HG02938 (cell line): ENCODE measurements at regions not wholly inside any gene's neighbourhood (a gene's known extent, or its start where the extent isn't known, plus 50 kb on each side); places are given as distances from the start of the nearest gene placed in this dataset.
A peak's percentile ranks its signal among the peaks of the same experiment; 100 is the strongest.
"Not testable (repeated sequence)": the region's sequence is repeated elsewhere in the genome, so short reads cannot be mapped to it uniquely, and the experiment has no call there.

ENCODE experiments used
- ATAC-seq: cut with Tn5 transposase; IDR thresholded peaks from one replicate; pipeline ENCODE4 v1.9.1; 2021; ENCODE audit warnings: mild to moderate bottlenecking, moderate library complexity; ENCODE audit not compliant: unreplicated experiment

DNA sequence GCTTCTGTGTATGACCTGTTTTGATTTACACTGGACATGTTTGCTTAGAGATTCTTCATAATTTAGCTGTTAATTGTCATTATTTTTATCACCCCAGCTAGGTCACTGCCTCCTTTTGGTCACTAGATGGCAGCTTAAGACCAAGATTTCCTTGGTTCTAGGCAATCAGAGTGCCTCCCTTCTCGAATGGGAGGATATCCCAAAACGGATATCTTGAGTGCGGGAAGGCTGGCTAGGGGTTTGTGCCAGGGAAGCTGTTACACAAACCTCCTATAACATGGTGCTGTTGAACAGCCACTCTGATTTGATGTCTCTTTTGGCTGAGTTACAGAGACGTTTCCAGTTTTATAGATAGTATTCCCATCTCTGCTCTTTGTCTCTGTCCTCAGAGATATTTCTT lies 283.5 kb downstream of the S1PR1 start:
- ATAC-seq = peak; percentile 93

DNA sequence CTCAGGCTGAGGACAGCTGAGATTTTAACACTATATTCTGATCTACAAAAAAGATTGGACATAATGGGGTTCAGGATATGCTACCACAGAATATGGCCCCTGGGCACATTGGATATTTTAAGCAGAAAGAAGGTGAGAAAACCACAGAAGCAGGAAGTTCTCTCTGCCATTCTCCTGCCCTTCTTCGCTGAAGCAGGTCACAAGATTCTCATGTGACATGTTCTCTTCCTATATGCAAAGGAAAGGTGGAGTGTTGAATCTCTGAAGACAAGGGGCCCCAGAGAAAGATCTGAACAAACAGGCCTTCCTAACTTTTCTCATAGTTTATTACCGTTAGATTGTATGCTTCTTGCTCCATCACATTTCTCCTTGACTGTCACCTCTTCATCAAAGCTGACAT lies 285.7 kb downstream of the S1PR1 start:
- ATAC-seq = no peak

DNA sequence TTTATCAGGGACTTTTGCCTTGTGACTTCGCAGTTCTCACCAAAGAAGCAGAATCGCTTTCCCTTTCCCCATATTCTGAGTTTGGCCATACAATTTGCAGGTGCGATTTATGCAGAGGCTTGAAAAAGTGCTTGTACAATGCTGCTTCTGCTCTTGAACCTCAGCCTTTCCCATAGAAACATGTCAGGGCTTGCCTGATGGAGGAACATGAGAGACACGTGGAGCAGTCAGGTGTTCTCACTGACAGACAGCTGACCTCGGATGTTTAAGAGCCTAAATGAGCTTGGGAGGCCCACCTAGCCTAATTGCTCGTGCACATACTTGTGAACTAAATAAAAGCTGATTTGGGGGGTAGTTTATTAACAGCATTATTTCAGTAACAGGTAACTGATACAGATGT lies 290.0 kb downstream of the S1PR1 start:
- no peak for ATAC-seq

DNA sequence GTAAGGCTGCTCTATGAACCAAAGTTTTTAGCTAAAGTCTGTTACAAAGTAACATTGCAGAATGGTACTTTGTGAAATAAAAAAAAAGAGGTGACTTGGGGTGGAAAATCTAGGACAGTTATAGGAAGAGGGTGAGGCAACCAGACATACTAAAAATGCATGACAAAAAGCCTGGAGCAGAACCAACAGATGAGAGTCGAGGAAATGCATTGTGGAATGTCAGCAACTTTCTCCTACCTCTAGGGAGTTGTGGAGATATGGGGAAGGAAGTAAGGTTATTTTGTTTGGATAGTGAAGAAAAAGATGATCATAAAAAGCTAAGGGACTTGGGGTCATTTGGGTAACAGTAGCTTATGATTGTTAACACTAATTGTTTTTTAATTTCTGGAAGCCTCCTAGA lies 295.6 kb downstream of the S1PR1 start:
- no peak for ATAC-seq

DNA sequence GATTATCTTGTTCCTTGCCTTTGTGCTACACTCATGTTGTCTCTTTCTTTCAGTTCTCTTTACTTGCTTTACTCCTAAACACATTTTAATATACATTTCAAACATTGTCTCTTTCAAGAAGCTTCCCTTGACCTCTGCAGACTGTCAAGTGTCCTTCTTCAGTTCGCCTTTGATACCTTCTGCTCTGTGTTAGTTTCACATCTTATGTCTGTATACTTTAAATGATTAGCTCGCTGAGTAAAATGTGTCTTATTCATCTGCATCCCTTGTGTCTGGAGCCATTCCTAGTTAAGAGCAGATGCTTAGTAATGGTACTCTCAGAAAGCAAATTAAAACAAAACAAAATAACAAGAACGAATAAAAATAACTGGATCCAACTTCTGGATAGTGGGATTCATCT lies 303.3 kb downstream of the S1PR1 start:
- ATAC-seq = peak; percentile 51

DNA sequence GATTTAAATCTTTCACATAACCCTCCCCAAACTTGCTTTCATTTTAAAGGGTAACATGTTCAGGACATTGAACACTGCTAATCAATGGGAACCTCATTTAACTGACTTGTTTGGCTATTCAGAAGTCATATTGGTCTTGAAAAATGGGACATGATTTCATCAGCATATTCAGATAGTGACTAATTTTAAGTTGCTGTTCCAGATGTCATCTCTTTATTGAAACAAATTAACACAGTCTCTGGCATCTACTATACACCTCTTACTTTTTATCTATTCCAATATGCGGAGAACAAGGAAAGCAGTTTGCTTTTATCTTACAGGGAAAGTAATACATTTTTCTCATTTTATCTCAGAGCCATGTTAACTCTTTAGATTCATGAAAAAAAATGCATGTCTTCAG lies 310.1 kb downstream of the S1PR1 start:
- no peak for ATAC-seq

DNA sequence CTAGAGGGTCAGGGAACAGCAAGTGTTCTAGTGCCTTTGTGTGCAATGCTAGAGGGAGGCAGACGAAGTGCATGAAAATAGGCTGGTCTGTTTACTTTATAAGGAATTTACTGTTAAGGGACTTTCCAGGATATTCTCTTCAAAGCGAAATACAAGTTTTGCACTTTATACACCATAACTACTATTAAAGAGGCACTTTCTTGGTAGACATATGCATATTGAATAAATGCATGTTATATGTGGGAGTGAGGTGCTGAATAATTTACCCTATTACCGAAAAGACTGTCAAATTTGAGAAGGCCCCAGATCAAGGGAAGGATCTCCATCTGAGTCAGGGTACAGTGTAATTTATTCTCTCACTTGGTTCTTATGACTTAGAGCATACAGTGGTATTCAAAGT lies 310.5 kb downstream of the S1PR1 start:
- no peak for ATAC-seq

DNA sequence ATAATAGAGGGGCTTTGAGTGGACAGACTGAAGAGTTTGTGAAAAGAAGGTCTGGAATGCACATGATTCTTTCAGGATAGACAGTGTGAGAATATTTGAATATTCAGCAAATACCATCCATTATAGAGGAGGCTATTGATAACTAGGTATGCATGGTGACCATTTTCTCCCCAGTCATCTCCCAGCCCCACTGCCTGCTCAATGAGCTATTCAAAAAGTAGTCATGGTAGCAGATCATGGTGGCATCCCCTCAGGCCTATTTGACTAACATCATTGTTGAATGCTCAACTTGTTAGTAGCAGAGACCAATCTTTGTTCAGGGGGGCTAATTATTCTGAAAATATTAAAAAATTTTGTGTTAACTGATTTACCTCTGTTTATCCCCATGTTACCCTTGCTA lies 311.6 kb downstream of the S1PR1 start:
- no peak for ATAC-seq

DNA sequence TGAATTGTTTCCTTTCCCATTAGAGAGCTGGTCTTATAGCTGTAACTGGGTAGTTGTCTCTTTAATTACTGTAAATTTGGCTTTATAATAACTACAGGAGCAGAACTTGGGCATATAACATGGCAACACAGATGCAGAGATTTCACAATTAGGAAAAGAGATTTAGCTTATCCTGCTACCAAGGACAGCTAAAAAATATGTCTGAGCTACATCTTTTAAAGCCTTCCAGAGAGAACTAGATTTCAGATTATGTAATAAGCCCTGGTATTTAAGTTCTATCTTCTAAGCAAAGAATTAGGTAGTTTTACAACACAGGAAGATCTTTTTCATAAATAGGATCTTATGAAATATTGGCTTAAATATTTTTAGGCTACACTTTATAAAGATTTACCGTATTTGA lies 313.8 kb downstream of the S1PR1 start:
- no peak for ATAC-seq

DNA sequence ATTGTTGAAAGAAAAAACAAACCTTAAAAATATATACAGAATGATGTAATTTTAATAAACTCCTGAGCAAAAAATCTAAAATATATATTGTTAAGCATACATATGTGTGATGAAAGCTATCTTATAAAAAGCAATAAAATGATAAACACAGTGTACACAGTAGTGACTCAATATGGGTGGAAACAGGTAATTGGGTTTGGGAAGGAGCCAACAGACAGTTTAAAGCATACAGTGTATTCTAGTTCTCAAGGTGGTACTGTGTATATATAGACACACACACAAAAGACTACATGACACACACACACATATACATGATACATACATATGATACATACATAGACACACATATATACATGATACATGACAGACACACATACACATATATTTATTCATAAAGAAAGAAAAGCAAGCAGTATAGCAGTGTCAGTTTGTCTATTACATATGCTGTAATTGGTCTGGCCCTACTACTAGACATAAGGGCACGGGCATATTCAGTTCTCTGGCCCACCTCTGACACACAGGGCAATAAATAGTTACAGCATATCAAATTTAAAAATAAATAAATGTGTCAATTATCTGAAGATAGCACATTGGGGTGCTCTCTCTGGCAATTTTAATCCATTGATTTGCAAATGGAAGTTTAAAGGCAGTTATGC lies 330.2 kb downstream of the S1PR1 start:
- no peak for ATAC-seq

DNA sequence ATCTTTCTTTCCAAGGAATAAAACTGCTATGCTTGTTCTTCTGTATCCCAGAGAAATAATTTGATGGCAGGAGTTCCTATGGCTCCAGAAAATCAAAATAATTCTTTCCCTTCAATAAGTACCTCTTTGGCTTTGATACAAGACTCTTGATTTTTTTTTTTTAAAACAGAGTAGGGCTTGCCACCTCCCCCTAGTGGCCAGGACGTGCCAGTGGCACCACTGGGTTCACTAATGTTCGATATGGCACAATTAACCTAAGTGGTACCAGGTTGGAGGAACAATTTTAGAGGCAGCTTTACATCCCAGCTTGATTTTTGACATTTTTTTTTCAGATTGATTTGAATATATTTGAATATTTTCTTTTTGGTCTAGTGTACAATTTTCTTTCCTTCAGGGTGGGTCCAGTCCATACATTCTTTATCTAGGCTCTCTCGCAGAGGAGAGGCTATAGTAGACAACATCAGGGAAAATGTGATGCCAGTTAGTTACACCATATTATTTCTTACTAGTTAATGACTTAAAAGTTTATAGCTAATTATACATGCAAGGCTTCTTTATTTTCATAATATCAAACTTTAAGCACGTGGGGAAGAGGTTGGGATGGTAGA lies 330.9 kb downstream of the S1PR1 start:
- peak; percentile 91 for ATAC-seq

DNA sequence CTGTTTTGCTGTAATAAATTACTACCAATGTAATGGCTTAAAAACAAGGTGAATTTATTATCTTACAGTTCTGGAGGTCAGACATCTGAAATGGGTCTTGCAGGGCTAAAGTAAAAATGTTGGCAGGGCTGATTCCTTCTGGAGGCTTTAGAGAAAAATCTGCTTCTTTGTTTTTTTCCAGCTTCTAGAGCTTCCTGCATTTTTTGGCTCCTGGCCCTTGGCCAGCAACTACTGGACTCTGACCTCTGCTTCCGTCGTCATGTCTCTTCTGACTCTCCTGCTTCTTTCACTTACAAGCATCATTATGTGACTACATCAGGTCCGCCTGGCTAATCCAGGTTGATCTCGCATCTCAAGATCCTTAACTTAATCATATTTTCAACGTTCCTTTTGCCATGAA lies 350.9 kb downstream of the S1PR1 start:
- ATAC-seq = no peak

DNA sequence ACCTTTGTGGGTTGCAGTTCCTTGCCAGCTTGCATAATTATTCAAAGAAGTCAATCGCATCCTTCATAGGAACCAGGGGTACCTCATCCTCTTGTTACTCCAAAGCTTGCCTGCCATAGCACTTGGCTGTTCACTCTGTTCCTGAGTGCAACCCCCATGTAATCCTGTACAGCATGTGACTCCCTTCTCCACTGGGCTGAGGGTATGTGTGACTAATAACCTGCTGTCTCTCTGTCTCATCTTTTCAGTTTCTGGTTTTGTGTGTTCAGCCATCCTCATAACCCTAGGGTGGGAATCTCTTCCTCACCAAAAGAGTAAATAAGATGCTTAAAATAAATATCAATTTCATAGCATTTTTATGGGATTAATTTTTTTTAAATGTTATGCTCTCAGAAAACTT lies 351.9 kb downstream of the S1PR1 start:
- ATAC-seq = no peak

DNA sequence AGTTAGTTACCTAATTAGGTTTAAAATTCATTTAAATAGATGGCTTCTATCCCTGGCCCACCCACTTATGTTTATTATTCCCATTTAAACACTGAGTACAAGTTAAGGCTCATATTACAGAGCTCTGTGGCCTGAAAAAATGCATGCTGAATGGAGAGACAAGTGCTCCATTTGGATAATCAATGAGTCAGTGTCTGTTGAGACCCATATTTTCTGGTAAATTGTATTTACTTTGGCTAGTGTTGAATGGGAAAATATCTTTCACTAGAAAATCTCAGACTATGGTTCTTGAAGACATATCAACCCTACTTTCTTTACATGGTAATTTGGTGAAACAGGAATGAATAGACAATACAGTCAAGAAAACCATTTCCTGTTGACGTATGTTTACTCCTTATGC lies 356.0 kb downstream of the S1PR1 start:
- ATAC-seq = no peak

DNA sequence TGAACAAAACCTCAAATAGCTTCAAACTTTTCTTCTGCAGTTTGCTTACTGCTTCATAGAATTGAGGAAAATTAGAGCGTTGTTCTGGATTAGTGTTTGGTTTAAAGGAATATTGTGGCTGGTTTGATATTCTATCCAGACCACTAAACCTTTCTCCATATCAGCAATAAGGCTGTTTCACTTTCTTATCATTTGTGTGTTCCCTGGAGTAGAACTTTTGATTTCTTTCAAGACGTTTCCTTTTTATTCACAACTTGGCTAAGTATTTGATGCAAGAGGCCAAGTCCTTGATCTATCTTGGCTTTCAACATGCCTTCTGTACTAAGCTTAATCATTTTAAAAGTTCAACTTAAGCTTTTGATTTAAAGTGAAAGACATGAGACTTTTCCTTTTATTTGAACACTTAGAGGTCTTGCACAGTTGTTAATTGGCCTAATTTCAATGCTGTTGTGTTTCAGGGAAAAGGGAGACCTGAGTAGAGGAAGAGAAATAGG lies 359.1 kb downstream of the S1PR1 start:
- no peak for ATAC-seq

DNA sequence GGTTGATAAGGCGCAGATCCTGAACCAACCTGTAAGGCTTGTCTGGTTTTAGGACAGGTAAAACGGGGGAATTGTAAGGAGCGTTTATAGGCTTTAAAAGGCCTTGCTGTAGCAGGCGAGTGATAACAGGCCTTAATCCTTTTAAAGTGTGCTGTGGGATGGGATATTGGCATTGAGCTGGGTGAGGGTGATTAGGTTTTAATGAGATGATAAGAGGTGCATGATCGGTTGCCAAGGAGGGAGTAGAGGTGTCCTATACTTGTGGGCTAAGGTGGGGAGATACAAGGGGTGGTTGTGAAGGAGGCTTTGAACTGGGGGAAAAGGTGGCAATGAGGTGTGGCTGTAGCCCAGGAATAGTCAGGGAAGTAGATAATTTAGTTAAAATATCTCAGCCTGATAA lies 363.8 kb downstream of the S1PR1 start:
- ATAC-seq = not testable (repeated sequence)

DNA sequence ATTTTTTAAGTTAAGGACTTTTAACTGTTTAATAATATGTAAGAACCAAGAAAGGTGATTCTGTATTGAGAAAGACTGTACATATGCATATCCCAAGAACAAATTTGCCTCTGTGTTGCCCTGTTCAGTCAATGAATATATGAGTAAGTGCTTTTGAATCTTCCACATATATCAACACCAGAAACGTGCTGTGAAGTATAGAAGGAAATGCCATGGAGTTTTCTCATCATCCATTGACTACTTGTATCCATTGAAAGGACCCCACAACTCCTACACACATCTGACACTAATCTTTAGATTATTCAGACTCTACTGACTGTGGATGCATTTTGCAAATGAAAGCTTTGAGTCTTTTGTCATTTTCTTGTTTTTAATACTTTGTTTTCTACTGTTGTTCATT lies 366.9 kb downstream of the S1PR1 start:
- no peak for ATAC-seq

DNA sequence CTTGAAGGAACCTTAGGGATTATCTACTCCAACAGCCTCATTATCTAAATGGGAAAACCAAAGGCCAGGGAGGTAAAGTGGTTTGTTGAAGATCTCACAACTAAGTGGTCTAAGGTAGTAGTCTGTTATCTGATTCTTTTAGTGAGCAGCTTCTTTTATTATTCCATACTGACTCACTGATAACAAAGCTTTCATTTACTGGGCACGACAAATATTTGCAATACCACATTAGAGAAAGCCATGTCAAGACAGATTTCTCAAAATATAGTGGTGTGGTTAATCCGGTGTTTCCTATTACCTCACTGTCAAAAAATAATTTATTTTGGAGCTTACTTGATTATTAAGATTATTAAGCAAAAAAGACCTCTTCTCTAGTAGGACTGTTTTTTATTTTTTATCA lies 369.1 kb downstream of the S1PR1 start:
- no peak for ATAC-seq

DNA sequence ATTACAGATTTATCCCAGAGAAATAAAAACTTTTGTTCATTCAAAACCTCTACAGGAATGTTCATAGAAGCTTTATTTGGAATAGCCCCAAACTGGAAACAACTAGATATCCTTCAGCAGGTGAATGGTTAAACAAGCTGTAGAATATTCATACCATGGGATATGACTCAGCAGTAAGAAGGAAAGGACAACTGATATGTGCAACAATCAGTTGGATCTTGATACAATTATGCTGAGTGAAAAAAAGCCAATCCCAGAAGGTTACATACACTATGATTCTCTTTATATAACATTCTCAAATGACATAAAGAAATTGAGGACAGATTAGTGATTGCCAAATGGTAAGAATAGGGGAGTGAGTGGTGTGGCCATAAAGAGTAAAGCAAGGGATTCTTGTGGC lies 376.7 kb downstream of the S1PR1 start:
- no peak for ATAC-seq

DNA sequence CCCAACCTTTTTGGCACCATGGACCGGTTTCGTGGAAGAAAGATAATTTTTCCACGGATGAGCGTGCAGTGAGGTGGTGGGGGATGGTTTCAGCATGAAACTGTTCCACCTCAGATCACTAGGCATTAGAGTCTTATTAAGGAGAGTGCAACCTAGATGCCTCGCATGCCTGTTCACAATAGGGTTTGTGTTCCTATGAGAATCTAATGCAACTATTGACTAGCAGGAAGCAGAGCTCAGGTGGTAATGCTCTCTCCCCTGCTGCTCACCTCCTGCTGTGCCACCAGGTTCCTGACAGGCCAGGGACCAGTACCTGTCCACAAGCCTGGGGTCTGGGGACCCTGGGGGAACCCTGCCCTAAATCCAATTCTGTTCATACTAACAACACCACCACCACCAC lies 377.8 kb downstream of the OLFM3 start:
- ATAC-seq = no peak

DNA sequence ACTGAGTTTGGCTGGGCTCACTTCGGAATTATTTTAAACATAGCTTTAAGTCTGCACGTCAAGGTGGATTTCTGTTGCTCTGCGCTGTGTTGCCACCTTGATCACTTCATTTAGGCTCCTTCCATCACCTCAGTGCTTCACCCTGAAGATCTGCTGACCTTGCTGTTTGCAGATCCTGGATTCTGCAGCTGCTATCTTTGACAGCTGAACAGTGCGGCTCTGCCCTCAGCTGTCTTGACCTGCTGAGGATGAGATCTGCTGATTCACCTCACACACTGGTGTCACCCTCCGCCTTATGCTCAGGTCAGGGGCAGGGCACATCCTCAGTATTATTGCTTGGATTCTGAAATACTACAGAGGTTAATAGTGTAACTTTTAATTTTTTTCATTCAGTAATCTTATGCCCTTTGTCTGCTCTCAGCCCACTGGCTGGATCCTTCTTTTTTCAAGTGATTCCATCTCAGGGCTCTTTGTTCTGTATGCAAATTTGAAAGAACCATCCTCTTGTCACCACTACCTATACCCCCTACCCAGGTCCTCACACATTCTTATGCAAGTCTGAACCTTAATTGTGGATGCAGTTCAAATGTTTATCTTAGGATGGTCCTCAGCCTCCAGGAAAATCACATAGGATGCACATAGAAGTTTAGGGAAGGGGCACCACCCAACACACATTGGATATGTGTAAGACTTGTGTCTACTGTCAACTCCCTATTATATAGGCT lies 364.0 kb downstream of the OLFM3 start:
- no peak for ATAC-seq

DNA sequence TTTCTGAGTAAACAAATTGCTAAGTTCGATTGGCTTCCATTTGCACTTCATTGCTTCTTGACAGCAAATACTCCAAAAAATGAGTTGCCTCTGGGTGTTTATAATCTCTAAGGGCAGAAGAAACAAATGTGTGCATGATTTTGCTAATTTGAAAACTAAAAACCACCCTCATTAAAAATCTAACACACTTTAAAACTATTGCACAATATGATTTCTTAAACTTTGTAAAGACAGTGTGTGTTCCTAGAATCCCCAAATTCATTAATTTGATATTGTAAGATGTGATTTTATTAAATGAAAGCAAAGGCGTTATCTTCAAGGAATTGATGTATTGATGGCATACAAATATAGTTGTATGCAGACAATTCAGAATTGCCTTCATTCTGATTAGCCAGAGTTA lies 350.9 kb downstream of the OLFM3 start:
- no peak for ATAC-seq
